ENCODE measurements at regions not wholly inside any gene's neighbourhood (a gene's known extent, or its start where the extent isn't known, plus 50 kb on each side); places are given as distances from the start of the nearest gene placed in this dataset.

- WGBS, 2 donors, result 38 to 52% methylated on average over 2 of the region's 2 CpGs
- no peak for TF ChIP-seq CTCF (IDR thresholded peaks at IDR 0.05)
Observed at GRCh38 chr7:34341326-34341725, 316.7 kb upstream of the NPSR1 start.

GRCh38 chr7:34342387-34342786 is 315.6 kb upstream of the NPSR1 start:
- 93 to 95% methylated on average over 1 of the region's 1 CpG for WGBS, 2 donors
- Histone ChIP-seq H3K4me3 (no peak overlapping the region), H3K27me3 (no peaks in the 10 kb centered on the region), H3K4me1 (no peaks in the 10 kb centered on the region), H3K27ac (no peak overlapping the region), H3K9me3 (peaks cover 0 to 14% (median 7%) of the 10 kb centered on the region in 11 donors), H3K36me3 (no peaks in the 10 kb centered on the region)
- intact Hi-C loops (cut with DNase I), result no loop called here
- no peak for TF ChIP-seq CTCF (IDR thresholded peaks at IDR 0.05)
- ATAC-seq, result no peak
- no peak for DNase-seq

More at GRCh38 chr7:34341326-34341725, 316.7 kb upstream of the NPSR1 start:
- no peak for ATAC-seq
- intact Hi-C loops (cut with DNase I), result no loop called here
- Histone ChIP-seq H3K27me3 (no peaks in the 10 kb centered on the region), H3K36me3 (no peaks in the 10 kb centered on the region), H3K27ac (no peak overlapping the region), H3K4me1 (no peaks in the 10 kb centered on the region), H3K9me3 (peaks cover 0 to 22% (median 7%) of the 10 kb centered on the region in 11 donors), H3K4me3 (no peak overlapping the region)
- no peak for DNase-seq

GRCh38 chr7:34343667-34344066 is 314.4 kb upstream of the NPSR1 start:
- TF ChIP-seq CTCF (IDR thresholded peaks at IDR 0.05), result no peak
- Histone ChIP-seq H3K27ac (no peak overlapping the region), H3K27me3 (no peaks in the 10 kb centered on the region), H3K9me3 (peaks cover 0 to 5% (median 0%) of the 10 kb centered on the region in 11 donors), H3K4me1 (no peaks in the 10 kb centered on the region), H3K36me3 (no peaks in the 10 kb centered on the region), H3K4me3 (no peak overlapping the region)
- ATAC-seq (no peak), DNase-seq (no peak)
- intact Hi-C loops (cut with DNase I), result no loop called here
- 78 to 83% methylated on average over 1 of the region's 1 CpG for WGBS, 2 donors

GRCh38 chr7:34354011-34354410 is 304.0 kb upstream of the NPSR1 start:
- Histone ChIP-seq H3K9me3 (no peaks in the 10 kb centered on the region), H3K4me3 (no peak overlapping the region), H3K27ac (no peak overlapping the region), H3K4me1 (peaks cover 0 to 15% (median 10%) of the 10 kb centered on the region in 9 donors), H3K36me3 (no peaks in the 10 kb centered on the region), H3K27me3 (no peaks in the 10 kb centered on the region)
- DNase-seq (no peak), ATAC-seq (no peak)
- intact Hi-C loops (cut with DNase I), result no loop called here
- TF ChIP-seq CTCF (IDR thresholded peaks at IDR 0.05), result no peak
- 79 to 81% methylated on average over 3 of the region's 3 CpGs for WGBS, 2 donors

All from heart right ventricle (tissue), 16 donors.